Adrenal gland (tissue), 9 donors: ENCODE measurements at regions not wholly inside any gene's neighbourhood (a gene's known extent, or its start where the extent isn't known, plus 50 kb on each side); places are given as distances from the start of the nearest gene placed in this dataset.
A peak's percentile ranks its signal among the peaks of the same experiment; 100 is the strongest.
"Not testable (repeated sequence)": the region's sequence is repeated elsewhere in the genome, so short reads cannot be mapped to it uniquely, and the experiment has no call there.

Experiments
- DNase-seq, 7 donors: peaks; one replicate each; pipeline ENCODE4 v3.0.0-alpha.2; 2019 to 2020
- H3K27ac ChIP-seq, 5 donors: fragments of 200-600 bp; sonication (generic) in 4 of 5; 1 replicate in 3 of 5; 2 replicates in 2 of 5; pipeline versions ENCODE4 v1.5.1 to v1.8.0; 2016 to 2020; ENCODE audit warnings: mild to moderate bottlenecking in 1 of 5
- H3K27me3 ChIP-seq: fragments of 200-600 bp; 2 replicates; pipeline ENCODE4 v1.8.0; 2021
- H3K36me3 ChIP-seq, 2 donors: fragments of 200-600 bp; replicated peaks in 1 of 2; 1 replicate in 1 of 2; 2 replicates in 1 of 2; pipeline versions ENCODE4 v1.5.1 to v1.8.0; 2018 to 2022
- H3K4me1 ChIP-seq, 2 donors: fragments of 200-600 bp; replicated peaks in 1 of 2; 1 replicate in 1 of 2; 2 replicates in 1 of 2; pipeline versions ENCODE4 v1.5.1 to v1.8.0; 2018 to 2021
- H3K4me3 ChIP-seq, 4 donors: fragments of 200-600 bp; sonication (generic) in 3 of 4; one replicate each; pipeline ENCODE4 v1.5.1; 2016 to 2018
- H3K9me3 ChIP-seq, 3 donors: fragments of 200-600 bp; sonication (generic) in 1 of 3; replicated peaks in 1 of 3; 1 replicate in 2 of 3; 2 replicates in 1 of 3; pipeline versions ENCODE4 v1.5.1 to v1.8.0; 2016 to 2021
- WGBS, 4 donors: extraction: QIAGEN DNeasy Blood & Tissue Kit in 2 of 4; methylation state at CpG; one replicate each; pipeline versions ENCODE4 v1.1.5 to v1.1.7; 2013 to 2017; 5-methylcytosine and 5-hydroxymethylcytosine counted together
- intact Hi-C, 2 donors: fragments of 100-400 bp; cut with DNase I; formaldehyde crosslinking; loops; one replicate each; pipeline versions ENCODE4 v1.14.1 to v1.15.0; 2022 to 2023
- donor health status: healthy with polysubstance abuse.
- donor health status: Bipolar disorder and iron deficiency.
- donor health status: DM: yes; HTN: yes; CAD: no.
- donor health status: DM: no; HTN: no; CAD: no.
- donor health status: DM: no; HTN: no; CAD: no.

- H3K27me3 ChIP-seq, H3K36me3 ChIP-seq, H3K4me1 ChIP-seq, DNase-seq, H3K27ac ChIP-seq, H3K9me3 ChIP-seq, H3K4me3 ChIP-seq, intact Hi-C loops: not testable (repeated sequence)
- 67 to 80% (median 68%) methylated on average over 4 to 14 of the region's 16 CpGs for WGBS, 4 donors
Observed at GRCh38 chr7:73244782-73245311, 63.8 kb downstream of the NSUN5 start.

- H3K27me3 ChIP-seq, H3K36me3 ChIP-seq, H3K9me3 ChIP-seq, H3K4me3 ChIP-seq, H3K27ac ChIP-seq, intact Hi-C loops, H3K4me1 ChIP-seq: not testable (repeated sequence)
- peak; percentile 85 to 96 (median 95) for DNase-seq
- WGBS, 4 donors = 0% methylated on average over 2 of the region's 72 CpGs; no CpG with 5 or more reads in 3 of the 4 donors
Observed at GRCh38 chr7:73234994-73235717, 73.5 kb downstream of the NSUN5 start.

- H3K27me3 ChIP-seq, intact Hi-C loops, H3K9me3 ChIP-seq, H3K4me3 ChIP-seq, H3K36me3 ChIP-seq, DNase-seq, H3K27ac ChIP-seq, H3K4me1 ChIP-seq: not testable (repeated sequence)
- 80 to 87% (median 86%) methylated on average over 7 to 14 of the region's 15 CpGs for WGBS, 4 donors
Observed at GRCh38 chr7:73225745-73226144, 82.9 kb downstream of the NSUN5 start.

GRCh38 chr7:73221724-73222123 lies 86.9 kb downstream of the NSUN5 start:
- DNase-seq, H3K4me3 ChIP-seq, H3K9me3 ChIP-seq, H3K27me3 ChIP-seq, H3K36me3 ChIP-seq, H3K27ac ChIP-seq, H3K4me1 ChIP-seq, intact Hi-C loops: not testable (repeated sequence)
- no CpG with 5 or more reads among the region's 6 CpGs for WGBS, 4 donors

- H3K27ac ChIP-seq, H3K27me3 ChIP-seq, H3K4me1 ChIP-seq, DNase-seq, intact Hi-C loops, H3K9me3 ChIP-seq, H3K36me3 ChIP-seq, H3K4me3 ChIP-seq: not testable (repeated sequence)
- WGBS, 4 donors = no CpG with 5 or more reads among the region's 6 CpGs
Observed at GRCh38 chr7:73220766-73221370, 87.8 kb downstream of the NSUN5 start.

GRCh38 chr7:73220357-73220756 lies 88.3 kb downstream of the NSUN5 start:
- intact Hi-C loops, H3K9me3 ChIP-seq, DNase-seq, H3K27me3 ChIP-seq, H3K27ac ChIP-seq, H3K4me1 ChIP-seq, H3K4me3 ChIP-seq, H3K36me3 ChIP-seq: not testable (repeated sequence)
- WGBS, 4 donors = no CpG with 5 or more reads among the region's 15 CpGs

GRCh38 chr7:73218802-73219201 lies 89.8 kb downstream of the NSUN5 start:
- WGBS, 4 donors = no CpG with 5 or more reads among the region's 2 CpGs
- H3K9me3 ChIP-seq, H3K27me3 ChIP-seq, H3K4me3 ChIP-seq, H3K36me3 ChIP-seq, intact Hi-C loops, DNase-seq, H3K4me1 ChIP-seq, H3K27ac ChIP-seq: not testable (repeated sequence)

- DNase-seq = peak in 3 of 7 donors; percentile 7 to 45 (median 11)
- H3K4me3 ChIP-seq, H3K9me3 ChIP-seq, H3K27ac ChIP-seq, H3K36me3 ChIP-seq, intact Hi-C loops, H3K4me1 ChIP-seq, H3K27me3 ChIP-seq: not testable (repeated sequence)
- WGBS, 4 donors = 67 to 78% (median 73%) methylated on average over 1 to 7 of the region's 10 CpGs
Observed at GRCh38 chr7:73216046-73216675, 92.5 kb downstream of the NSUN5 start.

GRCh38 chr7:73215232-73215631 lies 93.4 kb downstream of the NSUN5 start:
- H3K4me1 ChIP-seq, H3K36me3 ChIP-seq, DNase-seq, H3K27me3 ChIP-seq, H3K27ac ChIP-seq, H3K4me3 ChIP-seq, H3K9me3 ChIP-seq, intact Hi-C loops: not testable (repeated sequence)
- WGBS, 4 donors = no CpG with 5 or more reads among the region's 7 CpGs

- H3K36me3 ChIP-seq, H3K4me3 ChIP-seq, H3K27me3 ChIP-seq, intact Hi-C loops, H3K9me3 ChIP-seq, H3K4me1 ChIP-seq, H3K27ac ChIP-seq: not testable (repeated sequence)
- 51 to 61% (median 60%) methylated on average over 2 to 4 of the region's 4 CpGs; no CpG with 5 or more reads in 1 of the 4 donors for WGBS, 4 donors
- peak in 5 of 7 donors; percentile 11 to 48 (median 16) for DNase-seq
Observed at GRCh38 chr7:73214471-73214870, 94.2 kb downstream of the NSUN5 start.

- H3K4me1 ChIP-seq, H3K36me3 ChIP-seq, H3K27ac ChIP-seq, H3K4me3 ChIP-seq, H3K27me3 ChIP-seq, H3K9me3 ChIP-seq, intact Hi-C loops: not testable (repeated sequence)
- WGBS, 4 donors = 54 to 80% (median 62%) methylated on average over 1 to 4 of the region's 7 CpGs
- peak in 4 of 7 donors; percentile 7 to 29 (median 17) for DNase-seq
Observed at GRCh38 chr7:73213076-73213475, 95.5 kb downstream of the NSUN5 start.
